ENCODE measurements at regions not wholly inside any gene's neighbourhood (a gene's known extent, or its start where the extent isn't known, plus 50 kb on each side); places are given as distances from the start of the nearest gene placed in this dataset.

- TF ChIP-seq ATF3 (IDR thresholded peaks at IDR 0.05) (no peak), FOXA2 (IDR thresholded peaks at IDR 0.05) (no peak), NR2F2 (IDR thresholded peaks at IDR 0.05) (no peak), FOXA1 (IDR thresholded peaks at IDR 0.05) (no peak), TAF1 (conservative IDR thresholded peaks at IDR 0.05) (no peak), JUND (IDR thresholded peaks at IDR 0.05) (no peak), SP1 (IDR thresholded peaks at IDR 0.05) (no peak), GABPA (IDR thresholded peaks at IDR 0.05 in 1 of 2, conservative IDR thresholded peaks at IDR 0.05 in 1 of 2) (no peak), ZBTB33 (IDR thresholded peaks at IDR 0.05) (no peak), HNF4A (conservative IDR thresholded peaks at IDR 0.05) (no peak), YY1 (IDR thresholded peaks at IDR 0.05) (no peak), EGR1 (IDR thresholded peaks at IDR 0.05; ENCODE audit: low read depth in 2 of 2) (no peak), HNF4G (IDR thresholded peaks at IDR 0.05) (no peak), MAX (IDR thresholded peaks at IDR 0.05) (no peak), RXRA (IDR thresholded peaks at IDR 0.05) (no peak), REST (IDR thresholded peaks at IDR 0.05) (no peak), RAD21 (IDR thresholded peaks at IDR 0.05) (no peak), CTCF (IDR thresholded peaks at IDR 0.05; ENCODE audit: low read depth, low read length, missing input control) (no peak)
- Histone ChIP-seq H3K9me3 (ENCODE audit: control insufficient read depth in 4 of 4, low read length in 3 of 4) (no peaks in the 10 kb centered on the region), H3K4me1 (ENCODE audit: control insufficient read depth in 4 of 4, insufficient read depth in 4 of 4, low read length in 3 of 4) (no peaks in the 10 kb centered on the region), H3K27me3 (ENCODE audit: control insufficient read depth in 4 of 4, insufficient read depth in 4 of 4, low read length in 3 of 4) (no peaks in the 10 kb centered on the region), H3K36me3 (ENCODE audit: control insufficient read depth in 4 of 4, insufficient read depth in 3 of 4, low read depth in 1 of 4, low read length in 3 of 4) (no peaks in the 10 kb centered on the region), H3K9ac (ENCODE audit: low read depth in 1 of 2, low read length in 2 of 2) (no peak overlapping the region), H3K4me3 (ENCODE audit: low read depth in 1 of 3, low read length in 3 of 3) (no peak overlapping the region), H3K27ac (ENCODE audit: low read depth in 1 of 2, low read length in 2 of 2) (no peak overlapping the region)
- no peak for DNase-seq (ENCODE audit: low spot score)
These were observed 330.4 kb downstream of the GBA3 start for GRCh38 chr4:23023121-23023520.

- no peak overlapping the region for H3K27ac ChIP-seq (ENCODE audit: low read depth in 1 of 2, low read length in 2 of 2)
- H3K4me3 ChIP-seq (ENCODE audit: low read depth in 1 of 3, low read length in 3 of 3), result no peak overlapping the region
- H3K36me3 ChIP-seq (ENCODE audit: control insufficient read depth in 4 of 4, insufficient read depth in 3 of 4, low read depth in 1 of 4, low read length in 3 of 4), result no peaks in the 10 kb centered on the region
- no peaks in the 10 kb centered on the region for H3K9me3 ChIP-seq (ENCODE audit: control insufficient read depth in 4 of 4, low read length in 3 of 4)
- TF ChIP-seq NR2F2 (IDR thresholded peaks at IDR 0.05) (no peak), ZBTB33 (IDR thresholded peaks at IDR 0.05) (no peak), MAX (IDR thresholded peaks at IDR 0.05) (no peak), ATF3 (IDR thresholded peaks at IDR 0.05) (no peak), HNF4G (IDR thresholded peaks at IDR 0.05) (no peak), TAF1 (conservative IDR thresholded peaks at IDR 0.05) (no peak)
- DNase-seq (ENCODE audit: low spot score), result no peak
- no peaks in the 10 kb centered on the region for H3K4me1 ChIP-seq (ENCODE audit: control insufficient read depth in 4 of 4, insufficient read depth in 4 of 4, low read length in 3 of 4)
- H3K27me3 ChIP-seq (ENCODE audit: control insufficient read depth in 4 of 4, insufficient read depth in 4 of 4, low read length in 3 of 4), result no peaks in the 10 kb centered on the region
- H3K9ac ChIP-seq (ENCODE audit: low read depth in 1 of 2, low read length in 2 of 2), result no peak overlapping the region
These were observed 329.3 kb downstream of the GBA3 start for GRCh38 chr4:23022032-23022431.
